GM19351 (cell line): ENCODE measurements at regions not wholly inside any gene's neighbourhood (a gene's known extent, or its start where the extent isn't known, plus 50 kb on each side); places are given as distances from the start of the nearest gene placed in this dataset.

Experiments
- ATAC-seq: cut with Tn5 transposase; IDR thresholded peaks from one replicate; pipeline ENCODE4 v1.9.1; 2021; ENCODE audit warnings: mild to moderate bottlenecking, moderate library complexity; ENCODE audit not compliant: unreplicated experiment

DNA sequence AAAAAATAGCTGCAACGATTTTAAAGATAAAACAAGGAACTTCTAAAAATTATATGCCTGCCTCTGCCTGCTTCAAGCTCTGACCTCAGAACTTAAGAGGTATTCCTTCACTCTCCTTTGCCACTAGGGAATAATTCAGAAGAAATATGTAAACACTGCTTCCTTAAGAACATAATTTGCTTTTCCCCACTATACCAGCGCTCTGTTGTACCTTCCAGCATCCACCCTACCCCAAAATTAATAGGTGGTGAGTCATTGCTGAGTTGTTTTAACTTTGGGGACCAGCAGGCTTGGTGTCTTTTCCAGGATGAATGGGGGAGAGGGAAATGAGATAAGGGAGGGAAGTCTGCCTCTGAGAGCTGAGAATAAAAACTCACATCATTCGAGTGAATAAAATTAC lies 107.7 kb upstream of the ATXN1 start:
- no peak for ATAC-seq

DNA sequence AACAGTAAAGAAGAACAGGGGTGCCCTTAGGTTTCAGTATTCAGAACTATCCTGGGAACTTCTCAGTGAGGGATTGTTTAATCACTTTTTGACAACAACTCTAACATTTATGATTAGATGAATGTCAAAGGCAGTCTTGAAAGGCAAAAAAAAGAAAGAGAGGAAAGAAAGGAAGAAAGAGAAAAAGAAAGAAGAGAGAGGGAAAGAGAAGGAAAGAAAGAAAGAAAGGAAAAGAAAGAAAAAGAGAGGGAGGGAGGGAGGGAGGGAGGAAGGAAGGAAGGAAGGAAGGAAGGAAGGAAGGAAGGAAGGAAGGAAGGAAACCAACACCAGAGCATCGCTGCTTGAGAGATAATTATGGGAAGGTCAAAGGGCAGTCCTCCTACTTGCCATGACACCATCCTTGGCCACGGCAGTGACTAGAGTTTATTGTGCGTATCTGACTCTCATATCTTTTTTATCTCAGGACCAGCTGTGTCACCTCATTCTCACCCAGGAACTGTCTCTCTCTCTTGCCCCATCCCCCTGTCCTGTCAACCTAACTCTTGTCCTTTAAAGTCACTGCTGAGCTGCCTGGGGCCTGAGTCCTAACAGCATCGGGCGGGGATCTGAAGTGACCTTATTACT lies 96.8 kb upstream of the ATXN1 start:
- ATAC-seq: no peak

DNA sequence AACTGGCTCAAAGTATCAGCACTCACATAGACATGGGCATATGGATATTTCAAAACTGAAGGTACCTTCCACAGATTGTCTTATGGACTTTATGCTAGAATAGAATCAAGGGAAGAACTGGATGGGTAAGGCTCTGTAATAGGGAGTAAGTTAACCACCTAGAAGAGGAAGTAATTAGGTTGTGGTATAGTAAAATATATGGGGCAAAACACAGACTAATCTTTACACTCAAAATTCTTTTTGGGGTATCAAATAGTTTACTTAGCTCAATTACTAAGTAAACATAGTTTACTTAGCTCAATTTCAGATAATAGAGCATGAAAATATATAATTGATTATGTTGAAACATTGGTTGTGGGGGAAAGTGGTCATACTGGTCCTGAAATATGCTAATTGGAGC lies 94.2 kb upstream of the ATXN1 start:
- ATAC-seq: peak; percentile 61

DNA sequence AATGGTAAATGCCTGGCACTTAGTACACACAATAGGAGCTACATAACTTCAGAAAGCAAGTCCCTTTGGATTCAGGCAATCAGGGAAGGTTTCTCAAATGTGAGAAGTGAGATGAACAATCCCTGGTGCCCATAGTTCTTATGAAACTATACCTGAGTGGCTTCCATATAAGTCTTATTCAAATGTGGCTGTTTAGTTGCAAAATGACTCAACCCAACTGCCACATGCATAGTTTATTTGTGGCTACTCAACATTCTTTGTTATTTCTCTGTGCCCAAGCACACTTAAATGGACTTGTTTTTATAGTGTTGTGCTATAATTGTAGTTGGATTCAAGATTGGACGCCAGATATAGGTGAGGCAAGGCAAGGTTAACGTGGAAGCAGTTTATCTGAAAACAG lies 93.7 kb upstream of the ATXN1 start:
- ATAC-seq: peak; percentile 86

DNA sequence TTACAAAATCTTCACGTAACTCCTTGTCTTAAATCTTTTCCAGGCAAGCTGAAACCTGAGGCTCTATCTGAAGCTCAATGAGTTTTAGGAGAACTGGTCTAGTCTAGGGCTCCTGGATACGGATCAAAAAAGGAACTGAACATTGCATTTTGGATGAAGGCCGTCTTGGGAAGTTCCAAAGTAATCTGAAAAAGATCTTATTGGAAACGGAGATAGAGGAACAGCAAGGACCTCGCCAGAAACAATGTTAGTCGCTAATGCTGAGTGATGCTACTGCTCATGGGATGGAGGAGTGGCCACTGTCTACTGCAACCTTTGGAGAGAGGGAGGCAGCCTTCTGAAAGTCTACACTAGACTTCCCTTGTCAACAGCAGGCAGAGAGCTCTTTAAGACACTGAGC lies 91.4 kb upstream of the ATXN1 start:
- ATAC-seq: no peak

DNA sequence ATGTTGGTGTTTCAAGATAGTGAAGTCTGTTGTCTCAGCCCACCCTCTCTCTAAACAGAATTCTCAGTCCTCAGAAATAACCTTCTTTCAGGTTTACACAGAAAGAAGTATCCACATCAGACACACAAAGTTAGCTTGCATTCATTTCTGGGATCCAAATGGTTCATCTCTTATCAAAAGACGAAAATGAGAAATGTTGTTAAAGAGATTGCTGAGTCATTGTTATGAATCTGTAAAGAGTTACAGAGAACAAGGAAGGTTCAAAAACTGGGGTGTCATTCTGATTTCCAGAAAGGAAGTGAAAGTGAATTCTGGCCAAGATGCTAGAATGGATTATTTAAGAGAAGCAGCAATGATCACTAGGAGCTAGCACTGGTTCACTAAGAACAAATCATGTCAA lies 90.5 kb upstream of the ATXN1 start:
- peak; percentile 42 for ATAC-seq

DNA sequence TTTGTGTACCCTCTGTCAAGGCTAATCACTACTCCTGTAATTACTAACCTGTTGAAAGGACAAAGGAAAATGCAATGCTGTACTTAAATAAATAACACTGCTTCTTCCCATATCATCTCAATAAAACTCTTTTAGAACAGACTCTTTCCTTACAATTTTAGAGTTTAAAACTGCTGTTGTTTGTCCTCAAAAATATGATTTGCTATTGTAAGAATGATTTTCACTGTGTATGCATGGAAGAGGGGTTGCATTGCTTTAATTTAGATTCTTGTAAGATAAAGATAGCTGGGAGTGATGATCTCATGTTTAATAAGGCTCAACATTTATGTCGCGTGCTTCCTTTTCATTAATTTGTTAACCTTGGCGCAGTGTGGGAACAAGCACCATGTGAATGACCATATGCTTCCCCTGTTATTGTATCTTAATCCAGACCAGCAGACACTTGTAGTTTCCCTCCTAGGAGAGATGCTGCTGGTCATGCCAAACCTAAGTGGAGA lies 89.8 kb upstream of the ATXN1 start:
- ATAC-seq: no peak

DNA sequence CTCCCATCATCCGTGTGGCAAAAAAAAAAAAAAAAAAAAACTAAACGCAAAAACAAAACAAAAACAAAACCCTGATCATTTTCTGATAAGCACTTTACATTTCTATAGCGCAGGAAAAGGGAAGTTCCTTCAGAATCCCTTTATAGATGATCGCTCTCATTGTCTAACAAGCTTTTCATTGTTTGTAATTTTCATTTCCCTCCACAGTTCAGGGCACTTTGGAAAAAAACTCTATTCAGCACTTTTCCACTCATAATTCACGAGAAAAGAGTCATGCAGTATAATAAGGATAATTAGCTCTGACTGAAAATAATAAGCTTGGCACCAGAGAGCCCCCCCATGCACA lies 89.4 kb upstream of the ATXN1 start:
- ATAC-seq: no peak

DNA sequence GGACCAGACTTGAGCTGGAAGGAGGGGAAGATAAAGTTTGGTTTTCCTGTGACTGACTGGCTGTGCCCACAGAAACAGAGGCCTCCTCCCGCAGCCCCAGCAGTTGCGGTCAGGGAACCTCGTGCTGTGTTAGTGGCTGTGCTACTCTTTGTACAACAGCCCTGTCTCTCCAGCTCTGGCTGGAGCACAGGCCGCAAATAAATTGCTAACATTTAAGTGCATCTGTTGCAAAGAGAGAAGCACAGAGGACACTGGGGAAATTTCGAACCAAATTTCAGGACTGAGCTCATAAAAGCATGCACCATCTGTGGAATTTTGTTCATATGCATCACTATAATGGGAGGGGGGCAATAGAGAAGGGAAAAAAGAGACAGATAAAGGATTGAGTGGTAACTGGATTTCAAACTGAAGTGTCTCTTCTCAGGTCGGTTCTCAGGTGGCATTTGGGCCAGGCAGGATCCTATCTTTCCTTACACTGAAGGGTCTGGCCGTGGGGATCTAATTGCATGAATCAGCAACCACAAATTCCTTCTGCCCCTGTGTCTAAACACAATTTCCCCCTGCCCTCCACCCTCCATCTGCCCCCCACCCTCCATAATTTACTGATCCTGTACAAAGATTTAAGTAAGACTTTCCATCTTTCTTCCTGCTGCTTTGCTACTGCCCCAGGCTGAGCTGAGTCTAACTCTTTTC lies 88.9 kb upstream of the ATXN1 start:
- no peak for ATAC-seq

DNA sequence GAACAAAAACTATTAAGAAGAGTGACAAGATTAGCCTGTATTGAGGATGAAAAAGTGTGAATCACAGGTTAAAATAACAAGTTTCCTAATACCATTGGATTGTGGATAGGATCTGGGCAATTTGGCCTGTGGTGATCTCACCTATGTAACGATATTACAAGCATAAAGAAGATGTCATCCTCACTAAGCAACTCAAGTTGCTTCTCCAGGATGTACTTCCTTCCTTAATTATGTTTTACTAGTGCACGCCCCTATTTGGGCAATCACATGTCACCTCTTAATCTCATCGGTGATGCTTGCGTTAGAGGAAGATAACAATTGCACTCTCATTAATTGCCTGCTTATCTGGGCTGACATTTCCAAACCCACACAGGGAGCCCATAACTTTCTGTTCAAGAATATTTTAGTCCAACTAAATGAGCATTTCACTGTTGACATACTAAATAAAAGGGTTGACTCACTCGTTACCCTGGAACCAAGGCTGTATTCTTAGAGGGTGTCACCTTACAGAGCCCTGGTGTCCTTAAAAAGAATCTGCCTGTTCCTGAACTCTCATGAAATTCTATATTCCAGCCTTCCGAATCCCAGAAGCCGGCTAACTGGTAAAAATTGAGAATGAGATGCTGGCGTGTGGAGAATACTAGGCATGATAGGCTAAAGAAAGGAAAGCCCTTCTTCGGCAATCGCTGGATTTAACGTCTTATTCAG lies 88.2 kb upstream of the ATXN1 start:
- no peak for ATAC-seq

DNA sequence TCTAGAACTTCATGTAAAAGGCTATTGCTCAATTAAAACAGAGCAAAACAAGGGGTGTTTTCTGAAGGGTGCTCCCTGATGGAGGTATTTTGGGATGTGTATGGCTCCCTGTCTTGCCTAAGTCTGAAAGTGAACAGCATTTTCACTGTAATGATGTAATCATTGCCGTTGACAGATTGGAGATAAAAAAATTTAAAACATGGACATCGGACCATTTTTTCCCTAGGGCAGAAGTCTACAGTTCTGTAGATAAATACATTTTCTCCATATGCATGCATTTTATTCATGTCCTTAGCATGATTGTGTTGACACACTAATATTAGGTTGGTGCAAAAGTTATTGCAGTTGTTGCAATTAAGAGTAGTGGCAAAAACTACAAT lies 85.1 kb upstream of the ATXN1 start:
- no peak for ATAC-seq

DNA sequence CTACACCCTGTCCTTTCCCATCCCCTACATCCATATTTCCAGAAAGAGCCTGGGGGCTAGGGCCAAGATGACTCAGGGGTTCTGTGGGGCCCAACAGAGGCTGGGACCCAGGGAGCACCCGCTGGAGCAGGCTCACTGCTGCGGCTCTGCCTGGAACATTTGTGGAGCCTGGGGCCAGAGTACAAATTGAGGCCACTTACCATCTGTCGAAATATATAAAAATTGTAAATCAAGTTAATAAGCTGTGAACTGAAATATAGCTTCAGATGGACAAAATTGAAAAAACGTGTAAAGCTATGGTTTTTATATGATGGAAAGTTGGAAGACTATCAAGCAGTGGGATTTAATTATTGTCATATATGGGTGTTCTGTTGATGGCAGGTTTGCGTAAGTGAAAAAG lies 82.9 kb upstream of the ATXN1 start:
- no peak for ATAC-seq

DNA sequence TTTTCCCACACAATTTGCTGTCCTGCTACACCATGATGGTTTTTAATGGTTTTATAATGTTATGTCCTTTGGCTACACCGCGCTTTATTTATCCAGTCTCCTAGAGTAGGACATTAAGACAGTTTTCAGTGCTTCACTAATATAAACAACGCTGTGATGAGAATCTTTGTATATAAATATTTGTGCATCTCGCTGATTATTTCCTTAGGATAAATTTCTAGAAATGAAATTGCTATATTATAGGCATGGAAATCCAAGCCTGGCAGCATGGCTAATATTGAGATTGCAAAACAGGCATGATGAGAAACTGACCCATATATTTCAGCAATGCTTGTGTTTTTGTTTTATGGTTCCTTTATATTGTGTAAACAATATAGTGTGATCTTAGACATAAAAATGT lies 81.4 kb upstream of the ATXN1 start:
- no peak for ATAC-seq

DNA sequence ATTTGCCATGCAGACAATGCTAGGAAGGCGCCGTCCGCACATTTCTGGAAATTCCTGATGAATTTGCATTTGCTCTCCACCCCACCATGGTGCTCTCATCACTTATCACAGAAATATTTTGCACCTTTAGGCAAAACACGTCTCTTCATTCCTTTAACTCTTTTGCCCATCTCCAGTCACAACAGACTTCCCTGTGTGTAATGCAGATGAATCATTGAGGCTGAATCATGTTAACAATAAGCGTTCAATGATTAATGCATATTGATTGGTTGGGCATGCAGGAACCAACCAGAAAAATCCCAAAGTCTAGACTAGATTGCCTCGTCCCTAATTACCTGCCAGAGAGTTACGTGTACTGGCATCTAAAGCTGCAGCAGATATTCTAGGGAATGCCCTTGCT lies 80.0 kb upstream of the ATXN1 start:
- ATAC-seq: no peak

DNA sequence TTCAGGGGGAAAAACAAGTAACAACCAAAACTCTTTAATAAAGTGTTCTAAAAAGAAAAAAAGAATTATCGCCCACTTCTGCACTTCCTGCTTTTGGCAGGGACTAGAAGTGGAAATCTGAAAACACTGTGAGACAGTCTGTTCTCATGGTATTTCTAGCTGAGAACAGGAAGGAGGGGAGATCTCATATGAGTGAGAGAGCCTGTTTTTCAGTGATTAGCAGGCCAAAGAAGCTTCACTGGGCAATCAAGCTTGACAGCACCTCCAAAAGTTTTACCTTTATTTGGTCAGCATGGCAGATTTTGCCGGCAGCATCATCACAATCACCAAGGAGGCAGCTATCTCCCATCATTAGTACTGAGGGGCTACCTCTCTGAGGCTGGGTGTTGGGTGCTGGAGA lies 79.5 kb upstream of the ATXN1 start:
- peak; percentile 47 for ATAC-seq

DNA sequence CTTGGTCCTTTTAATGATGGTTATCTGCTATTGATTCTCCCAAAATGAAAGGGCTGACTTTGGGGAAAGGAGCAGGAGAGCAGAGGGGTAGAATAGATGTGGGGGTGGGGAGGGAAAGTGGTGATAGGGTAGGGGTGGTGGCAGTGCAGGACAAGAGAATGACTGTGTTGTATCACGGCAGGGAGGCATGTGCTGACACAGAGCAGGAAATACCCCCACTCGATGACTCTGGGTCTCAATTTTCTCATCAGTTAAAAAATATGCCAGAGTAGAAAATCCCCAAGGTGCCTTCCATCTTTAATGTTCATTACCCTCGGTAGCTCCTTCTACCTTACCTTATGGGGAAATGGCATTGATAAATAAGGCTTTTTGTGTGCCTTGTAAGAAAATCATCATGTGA lies 79.0 kb upstream of the ATXN1 start:
- ATAC-seq: no peak

DNA sequence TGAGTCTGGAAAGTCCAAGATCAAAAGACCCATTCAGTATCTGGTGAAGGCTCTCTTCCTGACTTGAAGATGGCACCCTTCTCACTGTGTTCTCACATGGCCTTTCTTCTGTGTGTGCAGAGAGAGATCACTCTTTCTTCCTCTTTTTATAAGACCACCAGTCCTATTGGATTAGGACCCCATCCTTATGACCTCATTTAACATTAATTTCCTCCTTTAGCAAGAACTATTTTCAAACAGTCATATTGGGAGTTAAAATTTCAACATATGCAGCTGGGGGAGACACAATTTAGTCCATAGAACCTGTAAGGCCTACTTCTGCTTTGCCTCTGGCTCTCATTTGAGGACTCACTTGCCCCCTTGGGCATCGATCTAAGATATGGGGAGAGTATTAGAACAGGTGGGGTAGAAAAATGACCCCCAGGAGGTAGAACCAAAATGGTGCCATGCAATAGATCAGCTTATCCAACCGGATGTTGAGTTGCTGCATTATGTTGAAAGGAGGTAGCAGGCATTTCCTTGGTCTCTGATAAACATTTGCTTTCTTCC lies 78.4 kb upstream of the ATXN1 start:
- ATAC-seq: no peak

DNA sequence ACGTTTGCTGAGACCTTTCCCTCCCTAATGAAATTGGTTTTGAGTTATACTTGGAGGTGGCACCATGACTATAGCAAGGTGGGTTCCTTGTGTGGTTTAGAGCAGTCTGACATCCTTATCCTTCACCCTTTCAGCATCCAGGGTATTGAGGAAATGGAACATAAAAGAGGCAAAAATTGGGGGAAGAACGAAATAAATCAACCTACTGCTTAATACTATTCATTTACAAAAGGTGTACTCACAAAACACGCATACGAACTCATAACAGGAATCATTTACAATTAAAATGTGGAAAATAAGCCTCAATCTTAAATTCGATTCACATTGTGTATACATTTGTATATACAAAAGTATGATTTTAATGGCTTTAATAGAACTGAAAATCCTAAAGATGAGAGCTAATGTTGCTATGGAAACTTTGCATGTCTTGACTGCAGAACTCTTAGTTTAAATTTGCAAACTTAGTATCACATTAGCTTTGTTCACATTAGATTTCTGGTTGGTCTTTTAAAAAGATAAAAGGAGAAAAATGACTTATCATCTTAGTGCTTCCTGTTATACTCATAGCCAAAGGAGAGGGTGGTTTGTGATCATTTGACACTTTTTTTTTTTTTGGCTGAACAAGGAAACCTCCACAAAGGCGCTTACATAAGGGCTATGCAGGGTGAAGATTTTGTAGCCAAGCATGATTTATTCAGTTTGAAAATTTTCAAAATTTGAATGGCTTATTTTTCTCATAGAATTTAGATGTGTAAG lies 76.1 kb upstream of the ATXN1 start:
- ATAC-seq: no peak

DNA sequence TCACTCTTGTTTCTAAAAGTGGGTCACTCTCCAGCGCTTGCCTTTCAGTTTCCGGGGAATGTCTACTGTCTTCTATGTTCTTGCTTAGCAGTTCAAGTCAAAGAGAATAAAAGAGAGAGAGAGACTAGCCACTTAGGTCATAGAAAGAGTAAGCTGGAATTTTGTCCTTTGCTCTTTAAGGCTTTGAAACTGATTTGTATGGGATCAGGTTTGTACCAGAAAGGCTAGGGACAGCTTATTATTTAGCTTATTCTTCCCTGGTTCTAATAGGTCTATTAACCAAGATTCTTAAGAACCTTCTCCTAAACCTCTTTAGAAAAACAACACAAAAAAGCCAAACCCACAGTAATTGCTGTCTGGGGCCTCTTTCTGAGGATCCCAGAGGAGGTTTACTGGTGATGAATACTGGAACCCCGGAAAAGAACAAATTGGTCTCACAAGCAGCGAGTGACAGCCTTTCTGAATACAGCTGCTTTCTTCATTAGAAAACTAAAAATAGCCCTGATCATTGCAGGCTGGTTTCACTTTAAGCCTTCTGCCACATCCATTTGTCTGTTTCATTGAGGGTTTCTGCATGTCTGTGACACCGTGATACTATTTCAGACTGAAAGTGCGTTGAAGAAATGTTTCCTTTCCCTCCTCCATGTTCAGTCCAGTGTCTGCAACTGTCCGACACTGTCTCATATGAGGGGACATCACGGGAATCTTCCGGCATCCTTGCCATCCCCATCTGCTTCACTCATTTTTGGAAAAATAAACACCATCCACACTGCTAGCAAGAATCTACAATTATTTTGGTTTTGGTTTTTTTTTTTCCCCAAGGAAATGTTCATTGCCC lies 75.1 kb upstream of the ATXN1 start:
- peak; percentile 78 for ATAC-seq

DNA sequence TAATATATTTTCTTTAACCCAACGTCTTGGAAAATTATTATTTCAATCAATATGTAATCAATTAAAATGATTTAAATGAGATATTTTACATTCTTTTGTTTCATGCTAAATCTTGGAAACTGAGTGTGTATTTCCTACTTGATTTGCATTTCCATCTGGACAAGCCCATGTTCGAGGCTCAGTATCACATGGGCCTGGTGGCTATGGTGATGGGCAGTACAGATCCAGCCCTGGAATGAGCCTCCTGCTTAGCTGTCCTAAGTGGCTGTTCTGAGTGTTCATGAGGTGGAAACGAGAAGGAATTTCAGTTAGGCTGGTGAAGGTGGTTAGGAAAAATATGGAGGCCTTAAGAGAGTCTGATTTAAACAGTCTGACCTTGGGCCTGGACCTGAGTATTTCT lies 73.0 kb upstream of the ATXN1 start:
- no peak for ATAC-seq
